ENCODE measurements at regions not wholly inside any gene's neighbourhood (a gene's known extent, or its start where the extent isn't known, plus 50 kb on each side); places are given as distances from the start of the nearest gene placed in this dataset.

- Histone ChIP-seq H3K4me1 (ENCODE audit: control insufficient read depth, insufficient read depth, low read length) (no peaks in the 10 kb centered on the region), H3K4me3 (ENCODE audit: insufficient read depth, low read depth, low read length) (no peak overlapping the region), H3K27ac (ENCODE audit: insufficient read depth, low read depth, low read length, poor library complexity, severe bottlenecking) (no peak overlapping the region), H3K36me3 (ENCODE audit: control insufficient read depth, insufficient read depth, low read length) (no peaks in the 10 kb centered on the region), H3K27me3 (ENCODE audit: control insufficient read depth, insufficient read depth, low read length, poor library complexity, severe bottlenecking) (peaks cover 37% of the 10 kb centered on the region), H3K9me3 (ENCODE audit: control insufficient read depth, low read length) (no peaks in the 10 kb centered on the region)
- WGBS, 2 experiments = 58 to 60% methylated on average over 8 of the region's 8 CpGs
These were observed 194.4 kb downstream of the FOXA2 start for GRCh38 chr20:22389836-22390542.

GRCh38 chr20:22387452-22387851, 196.9 kb downstream of the FOXA2 start:
- 94 to 96% methylated on average over 1 of the region's 1 CpG for WGBS, 2 experiments
- Histone ChIP-seq H3K27ac (ENCODE audit: insufficient read depth, low read depth, low read length, poor library complexity, severe bottlenecking) (no peak overlapping the region), H3K27me3 (ENCODE audit: control insufficient read depth, insufficient read depth, low read length, poor library complexity, severe bottlenecking) (peaks cover 38% of the 10 kb centered on the region), H3K9me3 (ENCODE audit: control insufficient read depth, low read length) (no peaks in the 10 kb centered on the region), H3K4me1 (ENCODE audit: control insufficient read depth, insufficient read depth, low read length) (no peaks in the 10 kb centered on the region), H3K4me3 (ENCODE audit: insufficient read depth, low read depth, low read length) (no peak overlapping the region), H3K36me3 (ENCODE audit: control insufficient read depth, insufficient read depth, low read length) (no peaks in the 10 kb centered on the region)

GRCh38 chr20:22386306-22386623, 198.1 kb downstream of the FOXA2 start:
- 68 to 70% methylated on average over 3 of the region's 3 CpGs for WGBS, 2 experiments
- Histone ChIP-seq H3K27ac (ENCODE audit: insufficient read depth, low read depth, low read length, poor library complexity, severe bottlenecking) (no peak overlapping the region), H3K36me3 (ENCODE audit: control insufficient read depth, insufficient read depth, low read length) (no peaks in the 10 kb centered on the region), H3K9me3 (ENCODE audit: control insufficient read depth, low read length) (no peaks in the 10 kb centered on the region), H3K4me3 (ENCODE audit: insufficient read depth, low read depth, low read length) (no peak overlapping the region), H3K27me3 (ENCODE audit: control insufficient read depth, insufficient read depth, low read length, poor library complexity, severe bottlenecking) (peaks cover 38% of the 10 kb centered on the region), H3K4me1 (ENCODE audit: control insufficient read depth, insufficient read depth, low read length) (no peaks in the 10 kb centered on the region)

GRCh38 chr20:22385602-22386305, 198.6 kb downstream of the FOXA2 start:
- Histone ChIP-seq H3K36me3 (ENCODE audit: control insufficient read depth, insufficient read depth, low read length) (no peaks in the 10 kb centered on the region), H3K27me3 (ENCODE audit: control insufficient read depth, insufficient read depth, low read length, poor library complexity, severe bottlenecking) (peaks cover 37% of the 10 kb centered on the region), H3K27ac (ENCODE audit: insufficient read depth, low read depth, low read length, poor library complexity, severe bottlenecking) (no peak overlapping the region), H3K4me3 (ENCODE audit: insufficient read depth, low read depth, low read length) (no peak overlapping the region), H3K4me1 (ENCODE audit: control insufficient read depth, insufficient read depth, low read length) (no peaks in the 10 kb centered on the region), H3K9me3 (ENCODE audit: control insufficient read depth, low read length) (no peaks in the 10 kb centered on the region)
- WGBS, 2 experiments = 71 to 72% methylated on average over 7 of the region's 7 CpGs

- Histone ChIP-seq H3K9me3 (ENCODE audit: control insufficient read depth, low read length) (no peaks in the 10 kb centered on the region), H3K36me3 (ENCODE audit: control insufficient read depth, insufficient read depth, low read length) (no peaks in the 10 kb centered on the region), H3K27me3 (ENCODE audit: control insufficient read depth, insufficient read depth, low read length, poor library complexity, severe bottlenecking) (peaks cover 33% of the 10 kb centered on the region), H3K4me3 (ENCODE audit: insufficient read depth, low read depth, low read length) (no peak overlapping the region), H3K4me1 (ENCODE audit: control insufficient read depth, insufficient read depth, low read length) (no peaks in the 10 kb centered on the region), H3K27ac (ENCODE audit: insufficient read depth, low read depth, low read length, poor library complexity, severe bottlenecking) (no peak overlapping the region)
- WGBS, 2 experiments = 80 to 82% methylated on average over 3 of the region's 3 CpGs
These were observed 199.4 kb downstream of the FOXA2 start for GRCh38 chr20:22384978-22385377.

GRCh38 chr20:22383156-22383555, 201.2 kb downstream of the FOXA2 start:
- WGBS, 2 experiments = 87 to 93% methylated on average over 4 of the region's 4 CpGs
- H3K27me3 ChIP-seq (ENCODE audit: control insufficient read depth, insufficient read depth, low read length, poor library complexity, severe bottlenecking) = peaks cover 27% of the 10 kb centered on the region
- H3K9me3 ChIP-seq (ENCODE audit: control insufficient read depth, low read length) = no peaks in the 10 kb centered on the region
- no peak overlapping the region for H3K4me3 ChIP-seq (ENCODE audit: insufficient read depth, low read depth, low read length)
- no peak overlapping the region for H3K27ac ChIP-seq (ENCODE audit: insufficient read depth, low read depth, low read length, poor library complexity, severe bottlenecking)
- H3K36me3 ChIP-seq (ENCODE audit: control insufficient read depth, insufficient read depth, low read length) = no peaks in the 10 kb centered on the region
- no peaks in the 10 kb centered on the region for H3K4me1 ChIP-seq (ENCODE audit: control insufficient read depth, insufficient read depth, low read length)

GRCh38 chr20:22382742-22383141, 201.6 kb downstream of the FOXA2 start:
- Histone ChIP-seq H3K27me3 (ENCODE audit: control insufficient read depth, insufficient read depth, low read length, poor library complexity, severe bottlenecking) (peaks cover 22% of the 10 kb centered on the region), H3K9me3 (ENCODE audit: control insufficient read depth, low read length) (no peaks in the 10 kb centered on the region), H3K4me3 (ENCODE audit: insufficient read depth, low read depth, low read length) (no peak overlapping the region), H3K27ac (ENCODE audit: insufficient read depth, low read depth, low read length, poor library complexity, severe bottlenecking) (no peak overlapping the region), H3K4me1 (ENCODE audit: control insufficient read depth, insufficient read depth, low read length) (no peaks in the 10 kb centered on the region), H3K36me3 (ENCODE audit: control insufficient read depth, insufficient read depth, low read length) (no peaks in the 10 kb centered on the region)
- 88 to 97% methylated on average over 6 of the region's 6 CpGs for WGBS, 2 experiments

- Histone ChIP-seq H3K4me1 (ENCODE audit: control insufficient read depth, insufficient read depth, low read length) (no peaks in the 10 kb centered on the region), H3K9me3 (ENCODE audit: control insufficient read depth, low read length) (no peaks in the 10 kb centered on the region), H3K4me3 (ENCODE audit: insufficient read depth, low read depth, low read length) (no peak overlapping the region), H3K27me3 (ENCODE audit: control insufficient read depth, insufficient read depth, low read length, poor library complexity, severe bottlenecking) (peaks cover 17% of the 10 kb centered on the region), H3K36me3 (ENCODE audit: control insufficient read depth, insufficient read depth, low read length) (no peaks in the 10 kb centered on the region), H3K27ac (ENCODE audit: insufficient read depth, low read depth, low read length, poor library complexity, severe bottlenecking) (no peak overlapping the region)
- WGBS, 2 experiments = 88 to 89% methylated on average over 3 of the region's 4 CpGs
These were observed 202.5 kb downstream of the FOXA2 start for GRCh38 chr20:22381812-22382416.

GRCh38 chr20:22379472-22379871, 204.9 kb downstream of the FOXA2 start:
- H3K4me3 ChIP-seq (ENCODE audit: insufficient read depth, low read depth, low read length) = no peak overlapping the region
- no peaks in the 10 kb centered on the region for H3K36me3 ChIP-seq (ENCODE audit: control insufficient read depth, insufficient read depth, low read length)
- no peak overlapping the region for H3K27ac ChIP-seq (ENCODE audit: insufficient read depth, low read depth, low read length, poor library complexity, severe bottlenecking)
- H3K27me3 ChIP-seq (ENCODE audit: control insufficient read depth, insufficient read depth, low read length, poor library complexity, severe bottlenecking) = peaks cover 8% of the 10 kb centered on the region
- no peaks in the 10 kb centered on the region for H3K9me3 ChIP-seq (ENCODE audit: control insufficient read depth, low read length)
- H3K4me1 ChIP-seq (ENCODE audit: control insufficient read depth, insufficient read depth, low read length) = no peaks in the 10 kb centered on the region

GRCh38 chr20:22374678-22375590, 209.4 kb downstream of the FOXA2 start:
- 82 to 88% methylated on average over 11 to 12 of the region's 12 CpGs for WGBS, 2 experiments
- Histone ChIP-seq H3K27ac (ENCODE audit: insufficient read depth, low read depth, low read length, poor library complexity, severe bottlenecking) (no peak overlapping the region), H3K9me3 (ENCODE audit: control insufficient read depth, low read length) (no peaks in the 10 kb centered on the region)

More at GRCh38 chr20:22374678-22375590, 209.4 kb downstream of the FOXA2 start:
- no peaks in the 10 kb centered on the region for H3K4me1 ChIP-seq (ENCODE audit: control insufficient read depth, insufficient read depth, low read length)
- no peaks in the 10 kb centered on the region for H3K36me3 ChIP-seq (ENCODE audit: control insufficient read depth, insufficient read depth, low read length)
- no peaks in the 10 kb centered on the region for H3K27me3 ChIP-seq (ENCODE audit: control insufficient read depth, insufficient read depth, low read length, poor library complexity, severe bottlenecking)
- H3K4me3 ChIP-seq (ENCODE audit: insufficient read depth, low read depth, low read length) = no peak overlapping the region

Measured in ectodermal cell (in vitro differentiated cells).